A172 (cell line): ENCODE measurements at regions not wholly inside any gene's neighbourhood (a gene's known extent, or its start where the extent isn't known, plus 50 kb on each side); places are given as distances from the start of the nearest gene placed in this dataset.

Source experiments
- DNase-seq: peaks from one replicate; pipeline ENCODE4 v3.0.0-alpha.2; 2015; ENCODE audit warnings: low spot score

DNA sequence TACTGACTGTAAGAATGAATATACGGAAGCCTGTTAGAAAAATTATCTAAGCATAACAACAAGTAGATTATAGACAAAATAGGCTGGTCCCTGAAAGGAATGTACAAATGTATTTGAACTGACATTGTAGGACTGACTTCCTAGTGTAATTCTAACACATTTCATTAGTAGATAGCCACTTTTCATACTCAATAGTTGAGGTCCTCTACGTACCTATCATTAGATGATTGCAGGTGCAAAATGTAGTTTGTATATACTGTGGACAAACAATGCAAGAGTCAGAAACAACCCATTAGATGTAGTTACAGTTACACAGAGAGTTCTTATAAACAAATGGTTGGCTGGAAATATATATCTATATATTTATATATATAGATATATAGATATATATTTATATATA, 402.3 kb upstream of the SLITRK6 start:
- no peak for DNase-seq

DNA sequence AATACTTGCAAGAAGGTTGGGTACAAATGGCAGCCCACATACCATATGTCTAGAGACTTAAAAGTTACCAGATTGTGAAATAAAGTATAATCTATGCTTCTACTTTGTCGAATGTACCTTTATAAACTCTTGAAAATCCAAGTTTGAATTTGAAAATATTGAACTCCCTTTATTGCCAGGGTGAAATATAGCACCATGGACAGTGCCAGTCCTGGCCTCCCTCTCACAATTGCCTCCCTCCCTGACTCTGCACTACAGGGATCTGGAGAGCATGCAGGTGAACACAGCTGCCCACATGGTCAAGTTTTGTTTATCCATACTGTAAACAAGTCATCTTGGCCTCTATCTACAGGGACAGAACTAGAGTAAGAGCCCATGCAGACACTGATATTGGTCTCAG, 394.1 kb upstream of the SLITRK6 start:
- no peak for DNase-seq

DNA sequence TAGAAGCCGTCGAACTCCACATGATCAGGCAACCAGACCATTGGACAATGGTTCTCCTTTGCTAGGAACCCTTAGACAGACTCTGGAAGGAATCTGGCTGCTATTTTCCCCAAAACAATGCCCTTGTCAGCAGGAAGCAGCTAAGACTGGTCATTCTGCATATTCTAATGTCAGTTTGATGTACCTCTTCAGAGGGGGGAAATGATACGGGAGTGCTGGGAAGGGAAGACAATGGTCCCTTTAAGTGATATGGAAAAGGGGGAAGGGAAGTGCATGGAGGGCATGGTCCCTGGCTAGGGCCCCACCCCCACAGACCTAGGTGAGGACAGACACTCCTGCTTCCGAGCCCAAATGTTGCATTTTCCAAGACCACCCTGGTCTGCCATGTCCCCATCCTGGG, 389.0 kb upstream of the SLITRK6 start:
- DNase-seq = no peak

DNA sequence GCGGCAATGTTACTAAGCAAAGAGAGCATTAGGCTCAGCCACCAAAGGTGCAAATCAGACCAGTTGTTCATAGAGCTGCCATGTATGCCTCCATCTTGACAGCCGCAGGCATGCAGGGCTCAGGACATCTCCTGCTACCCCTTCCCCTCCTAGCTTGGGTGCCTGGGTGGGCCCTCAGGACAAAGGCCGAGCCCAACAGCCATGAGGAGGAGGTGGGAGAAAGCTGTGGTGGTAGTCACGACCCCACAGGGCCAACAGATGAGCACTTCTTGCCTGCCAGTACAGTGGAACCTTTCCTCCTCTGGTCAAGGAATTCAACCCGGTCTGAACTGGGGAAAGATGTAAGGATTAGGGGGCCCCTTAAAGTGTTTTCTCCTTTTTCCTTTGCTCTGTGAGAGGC, 386.4 kb upstream of the SLITRK6 start:
- DNase-seq = no peak

DNA sequence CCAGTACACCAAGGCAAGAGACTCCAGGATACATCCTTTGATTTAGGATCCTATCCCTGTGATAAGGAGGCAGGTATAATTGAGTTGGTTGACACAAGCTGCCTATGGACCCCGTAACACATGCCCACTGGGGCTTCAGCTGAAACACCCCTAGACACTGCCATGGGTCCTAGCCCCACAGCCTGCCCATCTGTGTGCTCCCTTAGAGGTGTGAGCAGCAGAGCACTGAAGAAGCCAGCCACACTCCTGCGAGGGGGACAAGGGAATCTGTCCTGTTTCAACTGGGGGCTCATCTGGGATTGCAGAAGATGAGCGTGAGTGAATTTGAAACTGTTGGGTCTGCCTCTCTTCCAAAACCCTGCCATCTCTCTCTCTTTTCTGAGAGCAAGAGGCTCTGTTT, 385.9 kb upstream of the SLITRK6 start:
- DNase-seq = no peak

DNA sequence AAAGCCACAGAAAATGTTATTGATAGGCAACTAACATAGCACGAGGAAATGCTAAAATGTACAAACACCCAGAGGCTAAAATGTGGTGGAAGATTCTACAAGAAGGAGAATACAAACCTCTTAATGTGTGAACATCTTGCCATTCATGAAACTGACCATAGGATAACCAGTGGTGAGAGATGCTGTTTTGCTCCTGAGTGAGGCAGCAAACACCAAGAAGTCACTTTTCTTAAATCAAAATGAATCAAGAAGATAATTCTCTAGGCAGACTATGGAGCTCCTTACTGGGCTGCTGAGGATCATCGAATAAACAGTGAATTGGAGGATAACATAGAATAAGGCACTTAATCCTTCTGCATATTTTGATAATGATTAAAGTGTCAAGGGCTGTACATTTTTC, 375.4 kb upstream of the SLITRK6 start:
- DNase-seq = no peak

DNA sequence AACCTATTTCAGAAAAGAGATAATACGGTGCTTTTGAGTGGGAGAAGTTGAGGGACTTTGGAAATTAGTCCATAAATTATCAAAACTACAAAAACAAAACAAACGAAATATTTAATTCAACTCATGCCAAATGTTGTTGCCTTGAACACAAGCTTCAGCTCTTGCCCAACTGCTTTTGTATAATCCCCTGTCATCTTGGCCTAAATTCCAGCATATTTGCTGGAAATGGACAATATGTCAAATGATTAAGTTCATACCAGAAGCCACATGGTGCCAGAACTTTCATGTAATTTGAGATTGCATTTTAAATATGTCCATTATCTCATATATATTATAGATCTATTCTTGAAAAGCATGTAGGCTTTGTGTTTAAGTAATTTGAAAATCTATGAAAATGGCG, 373.7 kb upstream of the SLITRK6 start:
- DNase-seq = no peak

DNA sequence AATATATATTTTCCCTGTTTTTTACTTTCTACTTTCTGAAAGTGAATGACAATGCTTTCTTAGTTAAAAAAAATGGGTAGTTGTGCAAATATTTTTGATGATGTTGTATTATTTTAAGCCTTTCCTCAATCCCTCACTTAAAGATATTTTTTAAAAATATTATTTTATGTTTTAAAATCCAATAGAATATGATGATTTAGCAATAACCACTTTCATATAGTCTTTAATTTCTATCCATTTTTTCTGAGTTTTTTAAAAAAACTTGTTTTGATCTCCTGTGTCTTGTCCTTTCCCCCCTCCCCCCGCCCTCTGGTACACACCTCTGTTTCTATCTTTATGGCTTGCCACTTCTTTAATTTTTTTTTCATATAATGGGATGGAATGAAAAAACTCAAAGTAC, 362.0 kb upstream of the SLITRK6 start:
- no peak for DNase-seq

DNA sequence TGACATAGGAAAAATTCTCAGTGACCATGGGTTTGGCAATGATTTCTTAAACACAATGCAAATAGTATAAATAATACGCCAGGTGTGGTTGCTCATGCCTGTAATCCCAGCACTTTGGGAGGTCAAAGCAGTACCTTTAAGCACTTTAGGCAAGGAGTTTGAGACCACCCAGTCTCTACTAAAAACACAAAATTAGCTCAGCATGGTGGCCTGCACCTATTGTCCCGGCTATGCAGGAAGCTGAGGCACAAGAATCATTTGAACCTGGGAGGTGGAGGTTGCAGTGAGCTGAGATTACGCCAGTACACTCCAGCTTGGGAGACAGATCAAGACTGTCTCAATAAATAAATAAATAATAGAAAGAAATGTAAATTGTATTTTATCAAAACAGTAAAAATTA, 356.5 kb upstream of the SLITRK6 start:
- DNase-seq = no peak

DNA sequence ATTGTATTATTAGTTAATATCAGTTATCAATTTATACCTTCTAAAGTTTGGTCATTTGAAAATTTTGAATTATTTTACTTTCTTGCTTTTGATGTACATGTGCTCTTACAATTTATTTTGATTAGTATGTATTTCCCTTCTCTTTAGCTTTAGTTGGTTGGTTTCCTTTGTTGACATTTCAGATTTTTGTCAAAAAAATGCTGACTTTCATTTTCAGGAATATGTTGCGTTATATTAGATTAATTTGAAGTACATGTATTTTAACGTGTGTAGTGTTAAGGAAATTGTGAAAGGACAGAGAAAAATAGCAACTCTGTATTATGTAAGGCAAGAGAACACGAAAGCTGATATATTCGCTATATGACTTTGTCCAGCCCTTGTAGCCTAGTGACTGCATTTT, 342.9 kb upstream of the SLITRK6 start:
- no peak for DNase-seq

DNA sequence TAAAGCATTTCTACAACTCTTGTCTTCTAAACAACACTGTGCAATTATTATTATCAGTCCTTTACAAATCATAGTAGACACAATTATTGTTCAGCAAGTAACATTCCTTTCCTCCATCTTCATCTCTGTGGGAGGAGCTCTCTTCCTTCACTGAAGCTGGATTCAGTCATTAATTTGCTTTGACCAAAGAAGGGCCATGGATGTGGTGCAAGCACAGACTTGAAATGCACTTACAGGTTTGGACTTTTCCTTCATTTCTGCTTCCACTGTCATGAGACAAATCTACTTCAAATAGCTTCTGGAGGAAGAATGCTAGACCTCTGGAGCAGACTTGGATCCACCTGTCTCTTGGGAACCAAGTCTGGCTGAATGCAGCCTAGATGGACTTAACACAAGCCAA, 336.6 kb upstream of the SLITRK6 start:
- DNase-seq = no peak

DNA sequence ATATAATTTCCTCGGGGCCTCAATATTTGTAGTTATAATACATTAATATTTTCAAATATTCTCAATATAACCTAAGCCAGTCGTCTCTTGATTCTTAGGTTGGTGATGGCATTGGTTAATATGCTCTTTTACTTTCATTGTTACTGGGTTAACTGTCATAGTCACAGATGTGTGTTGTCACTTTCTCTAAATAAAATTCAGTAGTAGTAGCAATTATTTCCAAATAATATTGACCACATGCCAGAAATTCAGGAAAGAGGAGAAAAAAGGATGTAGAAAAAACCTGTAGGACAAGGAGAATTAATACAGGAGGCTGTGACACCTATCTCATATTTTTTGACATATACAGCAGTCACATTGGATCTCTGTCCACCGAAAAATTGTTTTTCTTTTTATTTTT, 322.7 kb upstream of the SLITRK6 start:
- no peak for DNase-seq

DNA sequence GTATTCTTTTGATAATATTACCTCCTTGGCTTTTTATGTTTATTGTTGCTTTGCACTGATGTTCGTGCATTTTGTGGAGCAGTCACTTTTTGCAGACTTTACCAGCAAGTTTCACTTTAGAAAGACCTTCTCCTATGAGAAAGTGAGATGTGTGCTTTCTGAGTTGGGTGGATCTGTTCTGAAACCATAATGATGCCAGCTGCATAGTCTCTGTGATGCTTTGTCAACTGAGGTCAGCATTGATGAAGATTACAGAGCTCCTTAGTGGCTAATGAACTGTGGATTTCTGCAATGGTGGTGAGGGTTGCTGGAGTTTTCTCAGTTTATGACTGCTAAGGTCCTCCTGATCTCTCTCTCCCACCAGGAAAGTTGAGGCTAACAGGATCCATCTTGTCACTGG, 309.9 kb upstream of the SLITRK6 start:
- DNase-seq = no peak

DNA sequence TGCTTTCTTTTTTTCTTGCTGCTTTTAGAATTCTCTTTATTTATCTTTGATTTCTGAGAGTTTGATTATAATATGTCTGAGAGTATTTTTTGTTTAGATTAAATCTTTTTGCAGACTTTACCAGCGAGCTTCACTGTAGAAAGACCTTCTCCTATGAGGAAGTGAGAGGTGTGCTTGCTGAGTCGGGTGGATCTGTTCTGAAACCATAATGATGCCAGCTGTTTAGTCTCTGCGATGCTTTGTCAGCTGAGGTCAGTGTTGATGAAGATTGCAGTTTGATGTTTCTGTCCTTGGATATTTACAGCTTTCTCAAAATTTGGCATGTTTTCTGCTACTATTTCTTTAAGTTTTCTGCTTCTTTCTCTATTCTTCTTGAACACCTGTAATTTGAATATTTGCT, 309.1 kb upstream of the SLITRK6 start:
- DNase-seq = no peak

DNA sequence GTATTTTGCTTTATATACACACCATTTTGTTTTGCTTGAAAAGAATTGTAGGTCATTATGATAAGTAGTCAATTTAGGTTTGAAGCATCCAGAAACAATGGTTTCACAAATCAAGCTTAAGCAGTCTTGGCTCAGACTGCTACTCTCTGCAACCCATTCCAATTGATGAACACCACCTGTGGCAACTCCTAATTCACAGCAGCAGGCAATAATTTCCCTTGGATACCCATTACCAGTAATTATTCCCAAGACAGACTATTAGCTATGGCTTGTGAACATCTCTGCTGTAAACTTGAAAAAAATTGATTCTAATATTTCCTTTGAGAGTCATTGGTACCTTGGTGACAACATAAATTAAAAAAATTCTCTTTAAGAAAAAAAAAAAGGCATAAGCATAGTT, 299.3 kb upstream of the SLITRK6 start:
- no peak for DNase-seq

DNA sequence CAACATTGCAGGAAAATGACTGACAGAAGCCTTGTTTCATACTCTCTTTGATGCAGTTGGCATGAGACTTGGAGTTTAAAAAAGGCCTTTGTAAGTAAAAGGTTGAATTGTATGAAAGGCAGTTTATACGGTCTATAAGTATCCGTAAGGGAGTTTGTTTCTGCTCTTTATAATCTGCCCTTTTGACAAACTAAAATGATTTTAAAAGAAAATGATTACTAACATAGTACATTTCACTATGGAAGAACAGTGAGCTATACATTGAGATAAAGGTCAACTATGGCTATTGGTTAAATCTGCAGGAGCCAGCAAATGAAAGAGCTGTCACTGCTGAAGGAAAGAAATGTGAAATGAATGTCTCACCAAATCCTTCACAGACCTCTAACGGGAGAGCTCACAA, 296.1 kb upstream of the SLITRK6 start:
- DNase-seq = no peak

DNA sequence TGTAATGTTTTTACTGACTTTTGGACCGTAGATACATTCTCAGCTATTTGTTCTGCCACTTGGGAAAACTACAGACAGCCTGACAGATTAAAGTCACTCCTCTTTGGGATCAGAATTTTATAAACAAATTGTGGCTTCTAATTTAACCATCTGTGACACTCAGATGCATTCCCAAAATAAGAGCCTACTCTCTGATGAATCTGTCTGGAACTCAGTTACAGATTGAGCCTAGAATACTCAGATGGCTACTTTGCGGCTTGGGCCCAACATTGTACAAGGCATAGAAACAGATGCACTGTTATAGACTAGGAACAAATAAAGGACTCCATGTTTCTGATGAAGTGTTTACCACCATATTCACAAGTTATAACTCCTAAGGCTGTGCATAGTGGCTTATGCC, 291.0 kb upstream of the SLITRK6 start:
- no peak for DNase-seq

DNA sequence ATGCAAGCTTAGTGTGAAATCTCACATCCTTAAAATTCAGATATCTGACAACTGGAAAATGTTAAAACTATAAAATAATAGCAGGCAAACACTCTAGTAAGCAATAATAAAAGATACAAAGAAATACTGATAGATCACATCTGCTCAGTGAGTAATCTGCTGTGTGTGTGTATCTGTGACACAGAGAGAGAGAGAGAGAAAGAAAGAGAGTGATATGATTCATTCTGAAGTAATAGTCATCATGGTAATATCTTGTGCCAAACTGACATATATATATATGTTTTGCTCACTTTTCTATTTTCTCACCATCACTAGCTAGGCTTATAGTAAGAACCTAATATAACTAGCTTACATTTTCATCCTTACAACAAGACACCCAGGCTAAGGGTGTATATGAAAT, 288.0 kb upstream of the SLITRK6 start:
- DNase-seq = peak; percentile 5

DNA sequence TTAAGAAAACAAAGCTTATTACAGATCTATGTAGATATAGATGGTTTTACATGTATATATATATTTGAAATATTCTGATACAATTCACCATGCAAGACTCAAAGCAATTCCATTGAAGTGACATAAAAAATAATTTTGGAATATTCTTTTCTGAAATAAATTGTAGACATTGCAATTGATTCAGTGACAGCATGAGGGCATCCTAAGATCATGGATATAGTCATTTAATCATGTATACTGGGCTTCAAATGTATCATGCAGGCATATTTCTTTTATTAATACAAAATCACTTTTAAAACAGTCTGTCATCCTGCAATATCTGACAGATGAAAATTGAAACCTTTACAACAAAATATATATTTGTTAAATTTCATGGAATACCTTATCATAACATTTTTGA, 286.7 kb upstream of the SLITRK6 start:
- DNase-seq = no peak

DNA sequence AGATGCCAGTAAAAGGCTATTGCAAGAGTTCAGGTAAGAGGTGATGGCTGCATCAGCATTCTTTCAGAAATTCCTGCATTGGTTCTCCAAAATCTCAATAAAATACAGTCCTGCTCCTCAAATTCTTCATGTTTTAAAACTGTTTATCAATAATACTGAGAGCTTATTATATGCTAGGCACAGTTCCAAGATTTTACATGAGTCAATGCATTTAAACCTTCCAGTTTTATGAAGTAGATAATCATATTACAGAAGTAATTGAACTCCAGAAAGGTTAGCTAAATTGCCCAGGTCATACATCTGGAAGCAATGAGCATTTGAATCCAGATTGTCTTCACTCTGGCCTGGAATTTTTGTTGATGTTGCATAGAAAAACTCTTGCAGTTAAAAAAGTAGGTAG, 282.9 kb upstream of the SLITRK6 start:
- DNase-seq = no peak

DNA sequence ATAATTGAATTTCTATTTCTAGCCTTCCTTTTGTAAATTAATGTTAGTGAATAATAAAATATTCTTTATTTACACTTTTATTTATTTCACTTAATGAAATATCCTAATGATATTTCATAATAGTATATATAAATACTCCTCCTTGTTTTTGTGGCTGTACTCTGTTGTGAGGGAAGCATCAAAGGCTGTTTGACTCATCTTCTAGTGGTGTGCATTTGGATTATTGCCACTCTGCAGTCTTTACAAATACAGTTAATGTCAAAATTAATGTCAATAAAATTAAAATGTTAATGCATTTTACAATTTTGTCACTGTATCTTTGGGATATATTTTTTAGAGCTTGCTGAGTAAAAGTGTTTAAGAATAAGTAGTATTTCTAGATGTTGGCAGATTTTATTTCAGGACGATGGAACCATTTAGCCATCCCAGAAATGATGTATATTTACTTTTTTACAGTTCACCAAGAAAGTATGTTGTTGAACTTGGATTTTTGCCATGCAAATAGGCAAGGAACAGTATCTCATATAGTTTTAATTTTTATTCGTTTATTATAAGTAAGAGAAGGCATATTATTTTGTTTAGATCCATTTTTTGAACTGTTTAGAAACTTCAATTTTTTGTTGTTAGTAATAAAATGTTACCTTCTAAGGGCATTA, 281.2 kb upstream of the SLITRK6 start:
- DNase-seq = peak; percentile 3

DNA sequence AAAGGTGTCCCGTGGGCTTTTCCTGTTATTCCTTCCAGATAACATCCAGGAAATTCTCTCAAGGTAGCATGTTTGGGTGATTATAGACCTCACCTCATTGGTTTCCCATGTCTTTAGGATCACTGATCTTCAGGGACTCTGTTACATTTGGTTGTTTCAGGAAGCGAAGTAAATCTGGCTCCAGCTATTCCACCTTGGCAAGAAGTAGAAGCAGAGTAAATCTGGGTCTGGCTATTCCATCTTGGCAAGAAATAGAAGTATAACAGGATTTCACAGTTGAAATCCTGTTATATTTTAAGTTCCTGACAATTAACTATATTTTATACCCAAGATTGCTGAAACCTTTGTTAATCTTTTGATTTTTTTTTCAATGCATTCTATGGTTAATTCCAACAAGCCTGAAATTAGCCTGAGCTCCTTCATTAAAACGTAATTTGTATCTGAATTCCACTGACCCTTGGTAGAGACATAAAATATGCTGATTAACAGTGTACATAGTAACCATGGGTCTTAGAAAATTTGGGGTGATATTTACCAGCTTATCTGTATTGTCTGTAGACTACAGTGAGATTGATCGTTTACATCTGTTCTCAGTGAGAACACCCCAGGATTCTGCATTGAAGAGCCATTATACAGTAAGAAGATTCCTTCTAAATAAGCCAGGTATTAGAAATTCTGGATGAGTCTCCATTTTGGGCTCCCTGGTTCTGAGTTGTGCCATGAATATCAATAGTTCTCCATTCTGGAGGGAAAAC, 267.6 kb upstream of the SLITRK6 start:
- no peak for DNase-seq

DNA sequence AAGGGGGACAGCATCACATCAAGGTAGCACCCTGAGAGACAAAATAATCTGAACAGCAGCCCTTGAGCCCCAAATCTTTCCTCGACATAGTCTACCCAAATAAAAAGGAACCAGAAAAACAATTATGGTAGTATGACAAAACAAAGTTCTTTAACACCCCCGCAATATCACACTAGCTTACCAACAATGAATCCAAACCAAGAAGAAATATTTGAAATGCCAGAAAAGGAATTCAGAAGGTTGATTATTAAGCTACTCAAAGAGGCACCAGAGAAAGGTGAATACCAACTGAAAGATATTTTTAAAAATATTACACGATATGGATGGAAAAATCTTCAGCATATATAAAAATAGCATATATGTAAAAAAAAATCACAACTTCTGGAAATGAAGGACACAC, 252.9 kb upstream of the SLITRK6 start:
- no peak for DNase-seq
